ENCODE measurements at regions not wholly inside any gene's neighbourhood (a gene's known extent, or its start where the extent isn't known, plus 50 kb on each side); places are given as distances from the start of the nearest gene placed in this dataset.

GRCh38 chr1:30354410-30354809, 369.0 kb downstream of the MATN1 start:
- ATAC-seq, result no peak

GRCh38 chr1:30353637-30354036, 369.7 kb downstream of the MATN1 start:
- intact Hi-C loops (cut with DNase I), result loop anchor here (10.0 kb wide), 1 partner anchor 351 kb away; no protein-coding TSS in a partner anchor
- ATAC-seq (no peak), DNase-seq (ENCODE audit: missing footprints) (no peak)

More at GRCh38 chr1:30354410-30354809, 369.0 kb downstream of the MATN1 start:
- DNase-seq (ENCODE audit: missing footprints), result no peak
- intact Hi-C loops (cut with DNase I), result loop anchor here (10.0 kb wide), 1 partner anchor 350 kb away; no protein-coding TSS in a partner anchor

- no peak for DNase-seq (ENCODE audit: missing footprints)
- no peak for ATAC-seq
- intact Hi-C loops (cut with DNase I), result no loop called here
Measured at GRCh38 chr1:30348147-30348546, 375.2 kb downstream of the MATN1 start.

GRCh38 chr1:30345491-30346130, 377.8 kb downstream of the MATN1 start:
- DNase-seq (ENCODE audit: missing footprints) (no peak), ATAC-seq (no peak)
- intact Hi-C loops (cut with DNase I), result no loop called here

- intact Hi-C loops (cut with DNase I), result no loop called here
- DNase-seq (ENCODE audit: missing footprints), result no peak
- ATAC-seq, result no peak
Measured at GRCh38 chr1:30343562-30343961, 379.8 kb downstream of the MATN1 start.

GRCh38 chr1:30342535-30343141, 380.7 kb downstream of the MATN1 start:
- intact Hi-C loops (cut with DNase I), result no loop called here
- ATAC-seq (no peak), DNase-seq (ENCODE audit: missing footprints) (no peak)

- no peak for DNase-seq (ENCODE audit: missing footprints)
- no peak for ATAC-seq
- intact Hi-C loops (cut with DNase I), result no loop called here
Measured at GRCh38 chr1:30340934-30341333, 382.5 kb downstream of the MATN1 start.

GRCh38 chr1:30339866-30340265, 383.5 kb downstream of the MATN1 start:
- intact Hi-C loops (cut with DNase I), result no loop called here
- DNase-seq (ENCODE audit: missing footprints), result no peak
- ATAC-seq, result no peak

GRCh38 chr1:30338765-30339164, 384.6 kb downstream of the MATN1 start:
- ATAC-seq, result no peak
- DNase-seq (ENCODE audit: missing footprints), result no peak
- intact Hi-C loops (cut with DNase I), result no loop called here

- DNase-seq (ENCODE audit: missing footprints), result no peak
Measured at GRCh38 chr1:30337324-30337620, 386.1 kb downstream of the MATN1 start.

GRCh38 chr1:30336550-30337323, 386.6 kb downstream of the MATN1 start:
- ATAC-seq (peak; percentile 70), DNase-seq (ENCODE audit: missing footprints) (no peak)
- intact Hi-C loops (cut with DNase I), result no loop called here

More at GRCh38 chr1:30337324-30337620, 386.1 kb downstream of the MATN1 start:
- no peak for ATAC-seq
- intact Hi-C loops (cut with DNase I), result no loop called here

GRCh38 chr1:30335997-30336390, 387.4 kb downstream of the MATN1 start:
- DNase-seq (ENCODE audit: missing footprints) (no peak), ATAC-seq (peak; percentile 38)
- intact Hi-C loops (cut with DNase I), result no loop called here

- intact Hi-C loops (cut with DNase I), result no loop called here
- DNase-seq (ENCODE audit: missing footprints), result no peak
- no peak for ATAC-seq
Measured at GRCh38 chr1:30335389-30335996, 387.9 kb downstream of the MATN1 start.

- DNase-seq (ENCODE audit: missing footprints), result no peak
- intact Hi-C loops (cut with DNase I), result no loop called here
- no peak for ATAC-seq
Measured at GRCh38 chr1:30334767-30335166, 388.6 kb downstream of the MATN1 start.

GRCh38 chr1:30332116-30333094, 391.0 kb downstream of the MATN1 start:
- ATAC-seq (no peak), DNase-seq (ENCODE audit: missing footprints) (no peak)
- intact Hi-C loops (cut with DNase I), result no loop called here

- DNase-seq (ENCODE audit: missing footprints), result no peak
- intact Hi-C loops (cut with DNase I), result no loop called here
- ATAC-seq, result no peak
Measured at GRCh38 chr1:30331415-30332065, 391.8 kb downstream of the MATN1 start.

- DNase-seq (ENCODE audit: missing footprints) (no peak), ATAC-seq (no peak)
- intact Hi-C loops (cut with DNase I), result no loop called here
Measured at GRCh38 chr1:30330644-30331043, 392.7 kb downstream of the MATN1 start.
